GM12873 (cell line): ENCODE measurements at regions not wholly inside any gene's neighbourhood (a gene's known extent, or its start where the extent isn't known, plus 50 kb on each side); places are given as distances from the start of the nearest gene placed in this dataset.

Source experiments
- TF ChIP-seq, protein P1 (sequence below): IDR thresholded peaks from 2 replicates; pipeline ENCODE4 v1.5.1; 2012; ENCODE audit warnings: low read depth, mild to moderate bottlenecking, moderate library complexity, low read length, control low read depth; ENCODE audit not compliant: insufficient read depth; ENCODE audit errors: missing control alignments

DNA sequence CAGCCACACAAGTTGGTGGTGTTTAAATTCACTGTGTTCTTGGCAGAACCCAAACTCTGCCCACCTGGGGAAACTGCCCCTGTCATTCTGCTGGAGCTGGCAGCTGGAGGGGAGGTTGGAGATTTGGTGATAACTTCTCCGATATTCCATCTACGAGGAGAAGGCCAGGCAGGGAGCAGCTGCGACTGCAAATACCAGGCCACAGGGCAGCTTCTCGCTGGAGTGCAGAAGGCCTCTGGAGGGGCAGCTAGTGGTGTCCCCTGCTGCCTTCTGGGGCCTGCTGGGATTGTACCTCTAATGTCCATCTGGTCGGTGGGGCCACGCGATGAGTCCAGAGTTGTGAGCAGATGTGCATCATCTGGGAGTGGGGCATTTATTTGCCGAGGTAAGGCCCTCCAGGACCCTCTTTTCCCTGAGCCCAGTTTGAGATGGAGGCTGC lies 98.9 kb downstream of the ACKR3 start:
- TF ChIP-seq, protein P1, sequence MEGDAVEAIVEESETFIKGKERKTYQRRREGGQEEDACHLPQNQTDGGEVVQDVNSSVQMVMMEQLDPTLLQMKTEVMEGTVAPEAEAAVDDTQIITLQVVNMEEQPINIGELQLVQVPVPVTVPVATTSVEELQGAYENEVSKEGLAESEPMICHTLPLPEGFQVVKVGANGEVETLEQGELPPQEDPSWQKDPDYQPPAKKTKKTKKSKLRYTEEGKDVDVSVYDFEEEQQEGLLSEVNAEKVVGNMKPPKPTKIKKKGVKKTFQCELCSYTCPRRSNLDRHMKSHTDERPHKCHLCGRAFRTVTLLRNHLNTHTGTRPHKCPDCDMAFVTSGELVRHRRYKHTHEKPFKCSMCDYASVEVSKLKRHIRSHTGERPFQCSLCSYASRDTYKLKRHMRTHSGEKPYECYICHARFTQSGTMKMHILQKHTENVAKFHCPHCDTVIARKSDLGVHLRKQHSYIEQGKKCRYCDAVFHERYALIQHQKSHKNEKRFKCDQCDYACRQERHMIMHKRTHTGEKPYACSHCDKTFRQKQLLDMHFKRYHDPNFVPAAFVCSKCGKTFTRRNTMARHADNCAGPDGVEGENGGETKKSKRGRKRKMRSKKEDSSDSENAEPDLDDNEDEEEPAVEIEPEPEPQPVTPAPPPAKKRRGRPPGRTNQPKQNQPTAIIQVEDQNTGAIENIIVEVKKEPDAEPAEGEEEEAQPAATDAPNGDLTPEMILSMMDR, result no peak

DNA sequence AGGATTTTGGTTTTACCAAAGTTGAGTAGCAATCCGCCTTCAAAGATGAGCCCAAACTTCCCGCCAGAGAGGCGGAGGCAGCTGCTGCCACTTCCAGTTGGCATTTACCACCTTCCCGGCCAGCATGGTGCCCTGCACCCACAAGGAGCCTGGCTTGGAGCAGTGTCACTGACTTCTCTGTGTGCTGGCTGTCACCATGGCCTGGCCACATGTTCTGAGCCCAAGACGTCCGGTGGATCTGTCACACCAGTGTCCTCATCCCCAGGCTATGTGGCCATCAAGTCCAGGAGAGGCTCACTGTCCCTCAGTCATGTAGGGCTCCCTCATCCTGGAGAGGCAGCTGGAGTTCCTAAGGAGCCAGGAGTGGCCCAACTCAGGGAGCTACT lies 100.6 kb downstream of the ACKR3 start:
- TF ChIP-seq, protein P1, result no peak

DNA sequence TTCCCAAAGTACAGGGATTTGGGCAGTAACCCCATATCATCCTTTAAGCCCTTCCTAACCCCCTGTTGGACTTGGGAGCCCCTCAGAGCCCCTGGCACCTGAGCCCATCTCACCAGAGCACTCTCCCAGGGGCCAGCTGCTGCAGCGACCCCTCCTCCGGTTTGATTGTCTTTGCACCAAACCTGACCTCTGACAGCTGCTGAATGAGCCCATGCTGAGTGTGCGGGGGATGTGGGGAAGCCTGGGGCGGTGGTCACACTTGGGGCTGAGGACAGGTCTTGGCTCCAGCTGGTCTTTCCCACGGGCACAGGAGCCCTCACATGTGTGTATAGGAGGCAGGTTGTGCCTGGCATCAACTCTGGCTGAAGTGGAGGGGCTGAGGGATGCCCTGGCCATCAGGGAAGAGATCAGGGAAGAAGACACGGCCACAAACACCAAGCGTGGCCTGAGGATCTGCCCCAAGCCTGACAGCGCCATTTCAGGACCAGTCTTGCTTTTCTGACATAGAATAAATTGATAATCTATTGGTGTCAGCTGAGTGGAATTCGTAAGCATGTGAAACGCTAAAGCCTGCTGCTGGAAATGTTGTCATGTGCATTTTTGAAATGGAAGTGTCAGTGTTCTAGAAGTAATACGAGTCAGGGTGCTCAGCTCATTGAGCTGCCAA lies 102.4 kb downstream of the ACKR3 start:
- TF ChIP-seq, protein P1, result no peak

DNA sequence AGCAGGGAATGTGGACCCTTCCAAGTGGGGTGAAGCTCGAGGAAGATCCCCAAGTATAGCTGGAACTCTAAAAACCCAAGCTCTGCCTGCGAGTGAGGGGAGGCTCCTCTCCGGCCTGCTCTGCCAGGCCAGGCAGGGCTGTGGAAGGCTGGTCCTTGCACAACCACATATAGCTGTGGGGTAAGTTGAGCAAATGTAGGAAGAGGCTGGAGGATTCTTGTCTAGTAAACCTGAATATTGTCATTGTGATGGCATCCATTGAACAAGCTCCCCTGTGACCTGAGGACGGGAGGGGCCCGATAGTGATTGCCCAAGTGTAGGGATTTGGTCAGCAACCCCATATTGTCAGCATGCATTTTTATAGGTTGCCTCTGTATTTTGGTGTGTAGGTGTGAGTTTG lies 103.0 kb downstream of the ACKR3 start:
- TF ChIP-seq, protein P1, result no peak

DNA sequence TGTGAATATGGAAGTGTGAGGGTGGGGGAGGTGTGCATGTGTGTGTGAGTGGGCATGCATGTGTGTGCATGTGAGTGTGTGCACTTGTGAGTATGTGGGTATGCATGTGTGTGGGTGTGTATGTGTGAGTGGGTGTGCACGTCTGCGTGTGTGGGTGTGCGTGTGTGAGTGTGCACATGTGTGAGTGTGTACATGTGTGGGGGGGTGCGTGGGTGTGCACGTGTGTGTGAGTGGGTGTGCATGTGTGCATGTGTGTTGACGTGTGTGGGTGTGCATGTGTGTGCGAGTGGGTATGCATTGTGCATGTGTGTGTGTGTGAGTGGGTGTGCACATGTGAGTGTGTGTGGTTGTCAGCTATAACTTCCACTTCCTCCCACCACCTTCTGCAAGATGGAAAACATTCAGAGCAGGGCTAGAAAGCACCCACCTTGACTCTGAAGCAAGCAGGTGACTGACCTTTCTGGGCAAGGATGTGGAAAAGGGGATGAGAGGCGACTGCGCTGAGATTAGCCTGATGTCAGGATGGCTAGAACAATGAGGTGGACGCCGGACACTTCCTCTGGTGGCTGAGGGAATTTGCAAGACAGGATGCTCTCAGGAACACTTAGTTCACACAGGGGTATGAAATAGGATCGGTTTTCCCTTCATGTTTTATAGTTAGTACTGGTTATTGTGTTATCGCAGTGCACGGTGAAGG lies 103.6 kb downstream of the ACKR3 start:
- TF ChIP-seq, protein P1, result no peak

DNA sequence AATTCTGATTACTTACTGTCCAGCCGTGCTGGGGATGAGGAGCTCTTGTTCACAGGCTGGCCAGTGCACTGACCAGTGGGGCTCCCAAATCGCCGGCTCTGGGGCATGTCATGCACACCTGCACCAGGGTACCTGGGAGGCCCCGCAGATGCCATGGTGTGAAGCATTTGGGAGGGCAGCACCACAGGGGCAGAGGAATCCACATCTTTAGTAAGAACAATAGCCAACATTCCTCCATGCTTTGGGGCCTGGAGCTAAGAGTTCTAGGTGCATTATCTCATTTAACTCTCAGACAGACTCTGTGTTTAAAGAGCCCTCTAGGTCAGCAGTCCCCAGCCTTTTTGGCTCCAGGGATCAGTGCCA lies 104.2 kb downstream of the ACKR3 start:
- TF ChIP-seq, protein P1, result no peak

DNA sequence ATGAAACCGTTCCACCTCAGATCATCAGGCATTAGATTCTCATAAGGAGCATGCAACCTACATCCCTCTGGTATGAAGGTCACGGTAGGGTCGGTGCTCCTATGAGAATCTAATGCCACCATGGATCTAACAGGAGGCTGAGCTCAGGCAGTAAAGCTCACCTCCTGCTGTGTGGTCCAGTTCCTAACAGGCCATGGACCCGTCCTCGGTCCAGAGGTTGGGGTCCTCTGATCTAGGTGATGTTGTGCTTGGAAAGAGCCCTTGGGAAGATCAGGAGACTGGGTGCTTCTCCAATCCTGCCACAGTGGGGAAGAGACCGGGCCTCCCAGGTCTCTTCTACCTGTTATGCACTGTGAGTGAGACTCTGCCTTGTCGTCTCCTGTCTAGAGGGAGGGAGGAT lies 104.6 kb downstream of the ACKR3 start:
- TF ChIP-seq, protein P1, result no peak
